ENCODE measurements at regions not wholly inside any gene's neighbourhood (a gene's known extent, or its start where the extent isn't known, plus 50 kb on each side); places are given as distances from the start of the nearest gene placed in this dataset.

- H3K27ac ChIP-seq (ENCODE audit: low read depth in 2 of 2, low read length in 2 of 2), result no peak overlapping the region
- DNase-seq (peak in 1 of 5 donors; percentile 9), FAIRE-seq (no peak)
- no peaks in the 10 kb centered on the region for H3K36me3 ChIP-seq (ENCODE audit: control insufficient read depth in 2 of 3, insufficient read depth in 3 of 3, low read length in 3 of 3)
- H3K4me1 ChIP-seq (ENCODE audit: control insufficient read depth in 2 of 3, insufficient read depth in 2 of 3, low read depth in 1 of 3, low read length in 3 of 3), result peaks cover 0 to 7% (median 2%) of the 10 kb centered on the region in 3 donors
- intact Hi-C loops (cut with DNase I), result loop anchor here (5.0 kb wide), 1 partner anchor 133 kb away; no protein-coding TSS in a partner anchor
- H3K27me3 ChIP-seq (ENCODE audit: control insufficient read depth, insufficient read depth, low read length), result no peaks in the 10 kb centered on the region
- no peaks in the 10 kb centered on the region for H3K9me3 ChIP-seq (ENCODE audit: control insufficient read depth in 2 of 3, insufficient read depth in 1 of 3, low read length in 3 of 3)
- H3K9ac ChIP-seq (ENCODE audit: low read length in 3 of 3), result peak overlapping the region in 1 of 3 donors; percentile 34
- TF ChIP-seq, protein P1, sequence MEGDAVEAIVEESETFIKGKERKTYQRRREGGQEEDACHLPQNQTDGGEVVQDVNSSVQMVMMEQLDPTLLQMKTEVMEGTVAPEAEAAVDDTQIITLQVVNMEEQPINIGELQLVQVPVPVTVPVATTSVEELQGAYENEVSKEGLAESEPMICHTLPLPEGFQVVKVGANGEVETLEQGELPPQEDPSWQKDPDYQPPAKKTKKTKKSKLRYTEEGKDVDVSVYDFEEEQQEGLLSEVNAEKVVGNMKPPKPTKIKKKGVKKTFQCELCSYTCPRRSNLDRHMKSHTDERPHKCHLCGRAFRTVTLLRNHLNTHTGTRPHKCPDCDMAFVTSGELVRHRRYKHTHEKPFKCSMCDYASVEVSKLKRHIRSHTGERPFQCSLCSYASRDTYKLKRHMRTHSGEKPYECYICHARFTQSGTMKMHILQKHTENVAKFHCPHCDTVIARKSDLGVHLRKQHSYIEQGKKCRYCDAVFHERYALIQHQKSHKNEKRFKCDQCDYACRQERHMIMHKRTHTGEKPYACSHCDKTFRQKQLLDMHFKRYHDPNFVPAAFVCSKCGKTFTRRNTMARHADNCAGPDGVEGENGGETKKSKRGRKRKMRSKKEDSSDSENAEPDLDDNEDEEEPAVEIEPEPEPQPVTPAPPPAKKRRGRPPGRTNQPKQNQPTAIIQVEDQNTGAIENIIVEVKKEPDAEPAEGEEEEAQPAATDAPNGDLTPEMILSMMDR (IDR thresholded peaks at IDR 0.05; ENCODE audit: borderline replicate concordance, extremely low read depth, insufficient read depth), result no peak
- no peak overlapping the region for H3K4me3 ChIP-seq (ENCODE audit: low read length in 3 of 3)
These were observed 60.1 kb upstream of the USP24 start for GRCh38 chr1:55275151-55275748.

- TF ChIP-seq, protein P1 (IDR thresholded peaks at IDR 0.05; ENCODE audit: borderline replicate concordance, extremely low read depth, insufficient read depth), result no peak
- intact Hi-C loops (cut with DNase I), result no loop called here
These were observed 57.8 kb upstream of the USP24 start for GRCh38 chr1:55272994-55273393.

More at GRCh38 chr1:55272994-55273393, 57.8 kb upstream of the USP24 start:
- Histone ChIP-seq H3K4me3 (ENCODE audit: low read length in 3 of 3) (no peak overlapping the region), H3K4me1 (ENCODE audit: control insufficient read depth in 2 of 3, insufficient read depth in 2 of 3, low read depth in 1 of 3, low read length in 3 of 3) (peaks cover 0 to 7% (median 2%) of the 10 kb centered on the region in 3 donors), H3K27me3 (ENCODE audit: control insufficient read depth, insufficient read depth, low read length) (no peaks in the 10 kb centered on the region), H3K27ac (ENCODE audit: low read depth in 2 of 2, low read length in 2 of 2) (no peak overlapping the region), H3K9ac (ENCODE audit: low read length in 3 of 3) (no peak overlapping the region), H3K36me3 (ENCODE audit: control insufficient read depth in 2 of 3, insufficient read depth in 3 of 3, low read length in 3 of 3) (no peaks in the 10 kb centered on the region), H3K9me3 (ENCODE audit: control insufficient read depth in 2 of 3, insufficient read depth in 1 of 3, low read length in 3 of 3) (no peaks in the 10 kb centered on the region)
- FAIRE-seq, result no peak
- no peak for DNase-seq

Data from kidney (tissue), 13 donors.